ENCODE measurements at regions not wholly inside any gene's neighbourhood (a gene's known extent, or its start where the extent isn't known, plus 50 kb on each side); places are given as distances from the start of the nearest gene placed in this dataset.

- no peak for TF ChIP-seq POLR2A (IDR thresholded peaks at IDR 0.05)
- TF ChIP-seq, protein P1, sequence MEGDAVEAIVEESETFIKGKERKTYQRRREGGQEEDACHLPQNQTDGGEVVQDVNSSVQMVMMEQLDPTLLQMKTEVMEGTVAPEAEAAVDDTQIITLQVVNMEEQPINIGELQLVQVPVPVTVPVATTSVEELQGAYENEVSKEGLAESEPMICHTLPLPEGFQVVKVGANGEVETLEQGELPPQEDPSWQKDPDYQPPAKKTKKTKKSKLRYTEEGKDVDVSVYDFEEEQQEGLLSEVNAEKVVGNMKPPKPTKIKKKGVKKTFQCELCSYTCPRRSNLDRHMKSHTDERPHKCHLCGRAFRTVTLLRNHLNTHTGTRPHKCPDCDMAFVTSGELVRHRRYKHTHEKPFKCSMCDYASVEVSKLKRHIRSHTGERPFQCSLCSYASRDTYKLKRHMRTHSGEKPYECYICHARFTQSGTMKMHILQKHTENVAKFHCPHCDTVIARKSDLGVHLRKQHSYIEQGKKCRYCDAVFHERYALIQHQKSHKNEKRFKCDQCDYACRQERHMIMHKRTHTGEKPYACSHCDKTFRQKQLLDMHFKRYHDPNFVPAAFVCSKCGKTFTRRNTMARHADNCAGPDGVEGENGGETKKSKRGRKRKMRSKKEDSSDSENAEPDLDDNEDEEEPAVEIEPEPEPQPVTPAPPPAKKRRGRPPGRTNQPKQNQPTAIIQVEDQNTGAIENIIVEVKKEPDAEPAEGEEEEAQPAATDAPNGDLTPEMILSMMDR (IDR thresholded peaks at IDR 0.05): no peak
These were observed 83.3 kb upstream of the GORAB start for GRCh38 chr1:170448661-170449158.
